Suprapubic skin (tissue), 3 donors: ENCODE measurements at regions not wholly inside any gene's neighbourhood (a gene's known extent, or its start where the extent isn't known, plus 50 kb on each side); places are given as distances from the start of the nearest gene placed in this dataset.

ENCODE experiments used
- POLR2A ChIP-seq, 2 donors: fragments of 450-650 bp; IDR thresholded peaks; one replicate each; pipeline ENCODE4 v1.6.1; 2017; ENCODE audit warnings: antibody characterized with exemption in 2 of 2, mild to moderate bottlenecking in 2 of 2, moderate library complexity in 2 of 2
- TF ChIP-seq, protein P1 (sequence below), 2 donors: fragments of 200-600 bp in 1 of 2; fragments of 450-650 bp in 1 of 2; sonication (generic) in 1 of 2; IDR thresholded peaks; one replicate each; pipeline ENCODE4 v1.5.1; 2016 to 2019; ENCODE audit warnings: antibody characterized with exemption in 2 of 2, mild to moderate bottlenecking in 1 of 2, moderate library complexity in 1 of 2

- TF ChIP-seq, protein P1, sequence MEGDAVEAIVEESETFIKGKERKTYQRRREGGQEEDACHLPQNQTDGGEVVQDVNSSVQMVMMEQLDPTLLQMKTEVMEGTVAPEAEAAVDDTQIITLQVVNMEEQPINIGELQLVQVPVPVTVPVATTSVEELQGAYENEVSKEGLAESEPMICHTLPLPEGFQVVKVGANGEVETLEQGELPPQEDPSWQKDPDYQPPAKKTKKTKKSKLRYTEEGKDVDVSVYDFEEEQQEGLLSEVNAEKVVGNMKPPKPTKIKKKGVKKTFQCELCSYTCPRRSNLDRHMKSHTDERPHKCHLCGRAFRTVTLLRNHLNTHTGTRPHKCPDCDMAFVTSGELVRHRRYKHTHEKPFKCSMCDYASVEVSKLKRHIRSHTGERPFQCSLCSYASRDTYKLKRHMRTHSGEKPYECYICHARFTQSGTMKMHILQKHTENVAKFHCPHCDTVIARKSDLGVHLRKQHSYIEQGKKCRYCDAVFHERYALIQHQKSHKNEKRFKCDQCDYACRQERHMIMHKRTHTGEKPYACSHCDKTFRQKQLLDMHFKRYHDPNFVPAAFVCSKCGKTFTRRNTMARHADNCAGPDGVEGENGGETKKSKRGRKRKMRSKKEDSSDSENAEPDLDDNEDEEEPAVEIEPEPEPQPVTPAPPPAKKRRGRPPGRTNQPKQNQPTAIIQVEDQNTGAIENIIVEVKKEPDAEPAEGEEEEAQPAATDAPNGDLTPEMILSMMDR (IDR thresholded peaks at IDR 0.05) = no peak
- TF ChIP-seq POLR2A (IDR thresholded peaks at IDR 0.05) = no peak
Measured at GRCh38 chr15:58240191-58240932, 102.2 kb downstream of the AQP9 start.
